Lower lobe of right lung (tissue), 2 donors: ENCODE measurements at regions not wholly inside any gene's neighbourhood (a gene's known extent, or its start where the extent isn't known, plus 50 kb on each side); places are given as distances from the start of the nearest gene placed in this dataset.

Experiments
- ATAC-seq, 2 donors: fragments of 200-7000 bp; cut with Tn5 transposase; one replicate each; pipeline ENCODE4 v1.9.1; 2020 to 2022; ENCODE audit warnings: mild to moderate bottlenecking in 2 of 2, moderate library complexity in 2 of 2
- DNase-seq: peaks from one replicate; pipeline ENCODE4 v3.0.0-alpha.2; 2020
- H3K27ac ChIP-seq: fragments of 200-600 bp; one replicate; pipeline ENCODE4 v1.8.0; 2022
- H3K27me3 ChIP-seq: fragments of 200-600 bp; one replicate; pipeline ENCODE4 v1.8.0; 2022; ENCODE audit warnings: low read depth
- H3K36me3 ChIP-seq: fragments of 200-600 bp; one replicate; pipeline ENCODE4 v1.8.0; 2022; ENCODE audit warnings: mild to moderate bottlenecking
- H3K4me1 ChIP-seq: fragments of 200-600 bp; one replicate; pipeline ENCODE4 v1.8.0; 2022
- H3K4me3 ChIP-seq: fragments of 200-600 bp; one replicate; pipeline ENCODE4 v1.8.0; 2022; ENCODE audit warnings: mild to moderate bottlenecking
- H3K9me3 ChIP-seq: fragments of 200-600 bp; one replicate; pipeline ENCODE4 v1.8.0; 2022
- CTCF ChIP-seq: fragments of 200-600 bp; IDR thresholded peaks from one replicate; pipeline ENCODE4 v1.8.0; 2022; ENCODE audit warnings: antibody characterized with exemption, mild to moderate bottlenecking
- intact Hi-C: fragments of 100-400 bp; cut with DNase I; formaldehyde crosslinking; loops from one replicate; pipeline ENCODE4 v1.11.0; 2022
- donor health status: DM: no; HTN: yes; CAD: no; lungs with severe emphysema.

- intact Hi-C loops, result no loop called here
- H3K27me3 ChIP-seq, result no peaks in the 10 kb centered on the region
- TF ChIP-seq CTCF, result no peak
- ATAC-seq (no peak), DNase-seq (no peak)
- no peak overlapping the region for H3K4me3 ChIP-seq
- no peaks in the 10 kb centered on the region for H3K4me1 ChIP-seq
- no peak overlapping the region for H3K27ac ChIP-seq
- no peaks in the 10 kb centered on the region for H3K9me3 ChIP-seq
- H3K36me3 ChIP-seq, result no peaks in the 10 kb centered on the region
These were observed 246.9 kb upstream of the PTGER4 start for GRCh38 chr5:40432836-40433235.

- no peak for DNase-seq
- Histone ChIP-seq H3K27me3 (no peaks in the 10 kb centered on the region), H3K36me3 (no peaks in the 10 kb centered on the region), H3K4me1 (no peaks in the 10 kb centered on the region), H3K4me3 (no peak overlapping the region), H3K9me3 (no peaks in the 10 kb centered on the region), H3K27ac (no peak overlapping the region)
- no peak for ATAC-seq
- intact Hi-C loops, result no loop called here
- TF ChIP-seq CTCF, result no peak
These were observed 248.0 kb upstream of the PTGER4 start for GRCh38 chr5:40431734-40432133.

- intact Hi-C loops, result no loop called here
- no peaks in the 10 kb centered on the region for H3K4me1 ChIP-seq
- TF ChIP-seq CTCF, result no peak
- H3K27me3 ChIP-seq, result no peaks in the 10 kb centered on the region
- H3K4me3 ChIP-seq, result no peak overlapping the region
- ATAC-seq (no peak), DNase-seq (no peak)
- no peak overlapping the region for H3K27ac ChIP-seq
- H3K36me3 ChIP-seq, result no peaks in the 10 kb centered on the region
- no peaks in the 10 kb centered on the region for H3K9me3 ChIP-seq
These were observed 249.5 kb upstream of the PTGER4 start for GRCh38 chr5:40430101-40430710.

GRCh38 chr5:40429258-40430100, 250.2 kb upstream of the PTGER4 start:
- no peak for DNase-seq
- Histone ChIP-seq H3K9me3 (no peaks in the 10 kb centered on the region), H3K27me3 (no peaks in the 10 kb centered on the region), H3K4me1 (no peaks in the 10 kb centered on the region), H3K36me3 (no peaks in the 10 kb centered on the region), H3K4me3 (no peak overlapping the region), H3K27ac (no peak overlapping the region)
- peak; percentile 80 to 81 for ATAC-seq
- TF ChIP-seq CTCF, result no peak
- intact Hi-C loops, result no loop called here

GRCh38 chr5:40428815-40429214, 250.9 kb upstream of the PTGER4 start:
- no peak for ATAC-seq
- TF ChIP-seq CTCF, result no peak
- Histone ChIP-seq H3K4me3 (no peak overlapping the region), H3K4me1 (no peaks in the 10 kb centered on the region), H3K36me3 (no peaks in the 10 kb centered on the region), H3K27ac (no peak overlapping the region), H3K9me3 (no peaks in the 10 kb centered on the region), H3K27me3 (no peaks in the 10 kb centered on the region)
- no peak for DNase-seq
- intact Hi-C loops, result no loop called here
